HepG2 (cell line): ENCODE measurements at regions not wholly inside any gene's neighbourhood (a gene's known extent, or its start where the extent isn't known, plus 50 kb on each side); places are given as distances from the start of the nearest gene placed in this dataset.
"Not testable (repeated sequence)": the region's sequence is repeated elsewhere in the genome, so short reads cannot be mapped to it uniquely, and the experiment has no call there.

Source experiments
- ATAC-seq: fragments of 200-7000 bp; cut with Tn5 transposase; 3 replicates; pipeline ENCODE4 v1.9.1; 2020; ENCODE audit warnings: mild to moderate bottlenecking, moderate library complexity
- BruUV-seq: library from RNA; stranded (reverse); fragments of 400-500 nt; replicated peaks from 2 replicates; lab custom pipeline; 2021; lab: Mats Ljungman, UMichigan
- CTCF ChIA-PET: fragments of 300-600 bp; formaldehyde crosslinking; extraction: SDS; loops from one replicate; lab custom pipeline; 2021; ENCODE audit warnings: low total read pairs, inconsistent platforms, low intra/inter-chr PET ratio; lab: Yijun Ruan, JAX
- POLR2A ChIA-PET: fragments of 350-600 bp; sonication (Branson Sonifier 250); formaldehyde crosslinking; loops from one replicate; lab custom pipeline; 2020; ENCODE audit warnings: antibody characterized with exemption, inconsistent platforms; lab: Yijun Ruan, JAX
- DNase-seq: peaks from one replicate; pipeline ENCODE4 v3.0.0-alpha.2; 2015; ENCODE audit warnings: low spot score
- FAIRE-seq: peaks from 3 replicates; lab custom pipeline; 2011; peaks lifted over from hg19 to GRCh38; lab: Jason Lieb, UNC
- H2AFZ ChIP-seq: one replicate; pipeline ENCODE4 v1.6.1; 2011; ENCODE audit warnings: low read length, inconsistent platforms
- H3K27ac ChIP-seq: fragments of 300-600 bp; 3 replicates; pipeline ENCODE4 v1.8.0; 2011; ENCODE audit warnings: mixed run types, mild to moderate bottlenecking, mixed read lengths, low read length, inconsistent platforms; ENCODE audit not compliant: insufficient read depth; ENCODE audit errors: extremely low read length
- H3K27me3 ChIP-seq, 2 experiments: fragments of 200-600 bp in 1 of 2; 2 replicates in 1 of 2; 3 replicates in 1 of 2; pipeline versions ENCODE4 v1.6.0 to v1.8.0; 2011; ENCODE audit warnings: low read length in 2 of 2, mild to moderate bottlenecking in 2 of 2, moderate library complexity in 2 of 2, inconsistent platforms in 1 of 2; ENCODE audit not compliant: insufficient read depth in 2 of 2, control insufficient read depth in 1 of 2
- H3K36me3 ChIP-seq, 2 experiments: fragments of 200-600 bp in 1 of 2; replicated peaks in 1 of 2; 2 replicates in 1 of 2; 3 replicates in 1 of 2; pipeline versions ENCODE4 v1.5.1 to v1.8.0; 2011; ENCODE audit warnings: low read length in 2 of 2, inconsistent platforms in 1 of 2; ENCODE audit not compliant: insufficient read depth in 2 of 2, control insufficient read depth in 1 of 2
- H3K4me1 ChIP-seq: 2 replicates; pipeline ENCODE4 v1.5.1; 2012; ENCODE audit warnings: low read length, inconsistent platforms; ENCODE audit not compliant: insufficient read depth
- H3K4me2 ChIP-seq: 2 replicates; pipeline ENCODE4 v1.6.0; 2011; ENCODE audit warnings: low read depth, low read length, inconsistent platforms
- H3K4me3 ChIP-seq, 3 experiments: fragments of 200-600 bp in 1 of 3; sonication (generic), shearing (Covaris generic) in 1 of 3; replicated peaks in 1 of 3; 2 replicates each; pipeline ENCODE4 v1.5.1; 2011 to 2016; ENCODE audit warnings: low read length in 3 of 3, inconsistent platforms in 2 of 3, low read depth in 2 of 3, mild to moderate bottlenecking in 2 of 3, control low read depth in 1 of 3, mixed read lengths in 1 of 3; ENCODE audit not compliant: insufficient read depth in 1 of 3
- H3K79me2 ChIP-seq: one replicate; pipeline ENCODE4 v1.6.1; 2011; ENCODE audit warnings: low read length, inconsistent platforms; ENCODE audit not compliant: insufficient read depth
- H3K9ac ChIP-seq: 2 replicates; pipeline ENCODE4 v1.6.0; 2011; ENCODE audit warnings: mild to moderate bottlenecking, low read depth, low read length, inconsistent platforms; ENCODE audit not compliant: insufficient read depth
- H3K9me3 ChIP-seq: 2 replicates; pipeline ENCODE4 v1.5.1; 2012; ENCODE audit warnings: mild to moderate bottlenecking, low read length
- H4K20me1 ChIP-seq: 2 replicates; pipeline ENCODE4 v1.6.0; 2011; ENCODE audit warnings: inconsistent platforms, mild to moderate bottlenecking, low read length, moderate library complexity; ENCODE audit not compliant: insufficient read depth
- BCL3 ChIP-seq: sonication (generic); formaldehyde crosslinking; IDR thresholded peaks from 2 replicates; pipeline ENCODE4 v1.5.1; 2020; ENCODE audit warnings: mild to moderate bottlenecking, missing genetic modification reagents, moderate library complexity
- NFE2L2 ChIP-seq: fragments of 150-350 bp; IDR thresholded peaks from 2 replicates; pipeline ENCODE4 v1.6.1; 2014; ENCODE audit warnings: low read length
- NR2F6 ChIP-seq, 2 experiments: IDR thresholded peaks; 2 replicates each; pipeline ENCODE4 v1.6.1; 2016; ENCODE audit warnings: antibody characterized with exemption in 1 of 2, mild to moderate bottlenecking in 1 of 2
- POGZ ChIP-seq: sonication (generic); formaldehyde crosslinking; IDR thresholded peaks from 2 replicates; pipeline ENCODE4 v1.4.0; 2020; ENCODE audit warnings: mild to moderate bottlenecking, missing genetic modification reagents
- SIX1 ChIP-seq: sonication (generic); formaldehyde crosslinking; IDR thresholded peaks from 2 replicates; pipeline ENCODE4 v1.4.0; 2020; ENCODE audit warnings: missing genetic modification reagents, borderline replicate concordance
- WIZ ChIP-seq: sonication (generic); formaldehyde crosslinking; IDR thresholded peaks from 2 replicates; pipeline ENCODE4 v1.5.1; 2020; ENCODE audit warnings: mild to moderate bottlenecking, missing genetic modification reagents
- ZNF275 ChIP-seq: sonication (generic); formaldehyde crosslinking; IDR thresholded peaks from 2 replicates; pipeline ENCODE4 v1.8.0; 2022; ENCODE audit warnings: missing genetic modification reagents, mild to moderate bottlenecking, inconsistent platforms, borderline replicate concordance
- ZNF510 ChIP-seq: sonication (generic); formaldehyde crosslinking; IDR thresholded peaks from 2 replicates; pipeline ENCODE4 v1.4.0; 2020; ENCODE audit warnings: low read depth, mild to moderate bottlenecking, missing genetic modification reagents
- ZNF562 ChIP-seq: sonication (generic); formaldehyde crosslinking; IDR thresholded peaks from 2 replicates; pipeline ENCODE4 v1.8.0; 2022; ENCODE audit warnings: missing genetic modification reagents, borderline replicate concordance
- ZNF652 ChIP-seq: IDR thresholded peaks from 2 replicates; pipeline ENCODE4 v1.6.1; 2016; ENCODE audit warnings: low read depth, borderline replicate concordance
- WGBS: methylation state at CpG from one replicate; pipeline ENCODE4 v1.1.6; 2017; ENCODE audit warnings: low lambda C conversion rate; 5-methylcytosine and 5-hydroxymethylcytosine counted together
- in situ Hi-C: cut with HindIII; loops from 2 replicates; pipeline ENCODE4 v1.10.0; 2017; ENCODE audit warnings: low pct_unique_long_range_greater_than_20kb; ENCODE audit not compliant: extremely low pct_ligation_motif_present
- intact Hi-C: fragments of 100-400 bp; cut with micrococcal nuclease; formaldehyde crosslinking; loops from one replicate; pipeline ENCODE4 v1.10.0; 2022; ENCODE audit not compliant: unreplicated experiment

- TF ChIP-seq NR2F6 (IDR thresholded peaks at IDR 0.05), result no peak
- TF ChIP-seq NR2F6 (CRISPR knock-in tag; IDR thresholded peaks at IDR 0.05), result no peak
- TF ChIP-seq NFE2L2, result no peak
- no peak for TF ChIP-seq ZNF510 (CRISPR knock-in tag)
Measured at GRCh38 chr2:123521854-123522253, 503.2 kb upstream of the CNTNAP5 start (continued).

GRCh38 chr2:123522498-123522897 lies 502.6 kb upstream of the CNTNAP5 start:
- H3K36me3 ChIP-seq, in situ Hi-C loops, BruUV-seq, FAIRE-seq, H3K4me2 ChIP-seq, H3K4me1 ChIP-seq, H2AFZ ChIP-seq, H3K9ac ChIP-seq, H3K4me3 ChIP-seq, H3K27me3 ChIP-seq, DNase-seq, H3K79me2 ChIP-seq, H3K27ac ChIP-seq, CTCF ChIA-PET, POLR2A ChIA-PET, ATAC-seq, H4K20me1 ChIP-seq, intact Hi-C loops: not testable (repeated sequence)
- H3K9me3 ChIP-seq, result peaks cover 92% of the 10 kb centered on the region
- 38% methylated on average over 10 of the region's 10 CpGs for WGBS

- BruUV-seq, result no TSS peak
- WGBS, result 4% methylated on average over 2 of the region's 2 CpGs
- intact Hi-C loops, result no loop called here
- no peak for FAIRE-seq
- Histone ChIP-seq H3K9me3 (peaks cover 90% of the 10 kb centered on the region), H2AFZ (no peak overlapping the region), H3K4me3 (no peak overlapping the region), H3K27me3 (no peaks in the 10 kb centered on the region), H3K4me1 (no peaks in the 10 kb centered on the region), H3K36me3 (no peaks in the 10 kb centered on the region), H4K20me1 (no peaks in the 10 kb centered on the region), H3K27ac (no peak overlapping the region), H3K9ac (no peak overlapping the region), H3K79me2 (no peaks in the 10 kb centered on the region), H3K4me2 (no peak overlapping the region)
- CTCF ChIA-PET, result no interaction called here
- no peak for ATAC-seq
- no peak for DNase-seq
- in situ Hi-C loops, result no loop called here
- POLR2A ChIA-PET, result no interaction called here
- TF ChIP-seq ZNF562 (CRISPR knock-in tag), result no peak
- TF ChIP-seq SIX1 (CRISPR knock-in tag), result no peak
- TF ChIP-seq ZNF275, result no peak
- no peak for TF ChIP-seq BCL3 (CRISPR knock-in tag)
- no peak for TF ChIP-seq ZNF652 (CRISPR knock-in tag)
- TF ChIP-seq WIZ (CRISPR knock-in tag), result no peak
- no peak for TF ChIP-seq POGZ (CRISPR knock-in tag)
Measured at GRCh38 chr2:123528996-123529707, 495.9 kb upstream of the CNTNAP5 start.
